ENCODE measurements at regions not wholly inside any gene's neighbourhood (a gene's known extent, or its start where the extent isn't known, plus 50 kb on each side); places are given as distances from the start of the nearest gene placed in this dataset.

- H3K36me3 ChIP-seq: no peaks in the 10 kb centered on the region
- H3K9me3 ChIP-seq: no peaks in the 10 kb centered on the region
- no peaks in the 10 kb centered on the region for H3K27me3 ChIP-seq
- no peak for DNase-seq
- no peak overlapping the region for H3K4me3 ChIP-seq
- no peaks in the 10 kb centered on the region for H3K4me1 ChIP-seq
- TF ChIP-seq CTCF (IDR thresholded peaks at IDR 0.05) (no peak), POLR2A (IDR thresholded peaks at IDR 0.05) (no peak)
- no peak overlapping the region for H3K27ac ChIP-seq
These were observed 593.8 kb downstream of the ISL1 start for GRCh38 chr5:51977014-51977413.

- no peaks in the 10 kb centered on the region for H3K9me3 ChIP-seq
- no peak overlapping the region for H3K27ac ChIP-seq
- H3K4me3 ChIP-seq: no peak overlapping the region
- no peak for TF ChIP-seq CTCF (IDR thresholded peaks at IDR 0.05)
- TF ChIP-seq POLR2A (IDR thresholded peaks at IDR 0.05): no peak
- H3K36me3 ChIP-seq: no peaks in the 10 kb centered on the region
- no peaks in the 10 kb centered on the region for H3K4me1 ChIP-seq
- H3K27me3 ChIP-seq: no peaks in the 10 kb centered on the region
- no peak for DNase-seq
These were observed 599.9 kb downstream of the ISL1 start for GRCh38 chr5:51983161-51983560.

- no peaks in the 10 kb centered on the region for H3K27me3 ChIP-seq
- no peak for TF ChIP-seq CTCF (IDR thresholded peaks at IDR 0.05)
- no peak for TF ChIP-seq POLR2A (IDR thresholded peaks at IDR 0.05)
- H3K4me3 ChIP-seq: no peak overlapping the region
These were observed 603.5 kb downstream of the ISL1 start for GRCh38 chr5:51986733-51987132.

GRCh38 chr5:51987239-51987638 lies 604.0 kb downstream of the ISL1 start:
- no peak for TF ChIP-seq POLR2A (IDR thresholded peaks at IDR 0.05)
- TF ChIP-seq CTCF (IDR thresholded peaks at IDR 0.05): no peak
- Histone ChIP-seq H3K4me1 (no peaks in the 10 kb centered on the region), H3K4me3 (no peak overlapping the region), H3K27me3 (no peaks in the 10 kb centered on the region), H3K27ac (no peak overlapping the region), H3K36me3 (no peaks in the 10 kb centered on the region), H3K9me3 (no peaks in the 10 kb centered on the region)
- no peak for DNase-seq

More at GRCh38 chr5:51986733-51987132, 603.5 kb downstream of the ISL1 start:
- no peak overlapping the region for H3K27ac ChIP-seq
- H3K36me3 ChIP-seq: no peaks in the 10 kb centered on the region
- no peak for DNase-seq
- no peaks in the 10 kb centered on the region for H3K4me1 ChIP-seq
- no peaks in the 10 kb centered on the region for H3K9me3 ChIP-seq

GRCh38 chr5:51987669-51988209 lies 604.5 kb downstream of the ISL1 start:
- TF ChIP-seq POLR2A (IDR thresholded peaks at IDR 0.05) (no peak), CTCF (IDR thresholded peaks at IDR 0.05) (no peak)
- H3K36me3 ChIP-seq: no peaks in the 10 kb centered on the region
- H3K27ac ChIP-seq: no peak overlapping the region
- no peaks in the 10 kb centered on the region for H3K4me1 ChIP-seq
- no peaks in the 10 kb centered on the region for H3K9me3 ChIP-seq
- no peaks in the 10 kb centered on the region for H3K27me3 ChIP-seq
- H3K4me3 ChIP-seq: no peak overlapping the region
- no peak for DNase-seq

- H3K27me3 ChIP-seq: no peaks in the 10 kb centered on the region
- no peak overlapping the region for H3K27ac ChIP-seq
- TF ChIP-seq CTCF (IDR thresholded peaks at IDR 0.05): no peak
- TF ChIP-seq POLR2A (IDR thresholded peaks at IDR 0.05): no peak
- H3K4me1 ChIP-seq: no peaks in the 10 kb centered on the region
- H3K9me3 ChIP-seq: no peaks in the 10 kb centered on the region
- no peaks in the 10 kb centered on the region for H3K36me3 ChIP-seq
- no peak for DNase-seq
- no peak overlapping the region for H3K4me3 ChIP-seq
These were observed 605.4 kb downstream of the ISL1 start for GRCh38 chr5:51988634-51989033.
